PFSK-1 (cell line): ENCODE measurements at regions not wholly inside any gene's neighbourhood (a gene's known extent, or its start where the extent isn't known, plus 50 kb on each side); places are given as distances from the start of the nearest gene placed in this dataset.

Experiments used
- FOXP2 ChIP-seq: optimal IDR thresholded peaks from 2 replicates; pipeline ENCODE3; 2011; ENCODE audit warnings: borderline replicate concordance, control low read depth, inconsistent platforms; ENCODE audit not compliant: insufficient read depth; ENCODE audit errors: extremely low read length, extremely low read depth
- POLR2AphosphoS5 ChIP-seq: IDR thresholded peaks from 2 replicates; pipeline ENCODE4 v1.6.1; 2012; ENCODE audit warnings: low read depth, mild to moderate bottlenecking, control low read depth, low read length, moderate library complexity
- SIN3A ChIP-seq: IDR thresholded peaks from 2 replicates; pipeline ENCODE4 v1.6.1; 2012; ENCODE audit warnings: mild to moderate bottlenecking, low read length, moderate library complexity, borderline replicate concordance; ENCODE audit not compliant: insufficient read depth
- TAF1 ChIP-seq: IDR thresholded peaks from 2 replicates; pipeline ENCODE4 v1.6.1; 2012; ENCODE audit warnings: low read length, control low read depth, borderline replicate concordance; ENCODE audit not compliant: insufficient read depth
- TF ChIP-seq, protein P1 (sequence below), 2 experiments: IDR thresholded peaks; 2 replicates each; pipeline versions ENCODE4 v1.6.1 to v1.8.0; 2011 to 2012; ENCODE audit warnings: low read depth in 2 of 2, low read length in 2 of 2, control low read depth in 1 of 2, inconsistent platforms in 1 of 2, mild to moderate bottlenecking in 1 of 2, moderate library complexity in 1 of 2; ENCODE audit not compliant: insufficient read depth in 1 of 2

DNA sequence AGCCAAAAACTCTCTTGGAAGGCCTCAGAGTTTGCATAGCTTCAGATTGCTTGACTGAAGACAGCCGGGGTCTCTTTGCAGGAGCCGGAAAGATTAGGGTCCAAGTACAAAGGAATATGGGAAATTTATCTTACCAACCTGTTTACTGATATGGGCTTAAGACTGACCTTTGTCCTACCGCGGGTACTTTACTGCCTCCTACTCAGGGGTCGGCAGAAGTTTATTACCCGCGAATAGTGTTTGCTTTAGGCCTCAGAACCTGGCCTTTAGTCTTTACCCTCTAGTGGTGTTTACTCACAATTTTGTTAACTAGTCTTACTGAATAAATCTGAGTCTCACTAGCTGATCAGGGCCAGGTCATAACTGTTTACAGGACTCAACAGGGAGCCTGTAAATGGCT, 765.4 kb upstream of the SPRY2 start:
- TF ChIP-seq, protein P1, sequence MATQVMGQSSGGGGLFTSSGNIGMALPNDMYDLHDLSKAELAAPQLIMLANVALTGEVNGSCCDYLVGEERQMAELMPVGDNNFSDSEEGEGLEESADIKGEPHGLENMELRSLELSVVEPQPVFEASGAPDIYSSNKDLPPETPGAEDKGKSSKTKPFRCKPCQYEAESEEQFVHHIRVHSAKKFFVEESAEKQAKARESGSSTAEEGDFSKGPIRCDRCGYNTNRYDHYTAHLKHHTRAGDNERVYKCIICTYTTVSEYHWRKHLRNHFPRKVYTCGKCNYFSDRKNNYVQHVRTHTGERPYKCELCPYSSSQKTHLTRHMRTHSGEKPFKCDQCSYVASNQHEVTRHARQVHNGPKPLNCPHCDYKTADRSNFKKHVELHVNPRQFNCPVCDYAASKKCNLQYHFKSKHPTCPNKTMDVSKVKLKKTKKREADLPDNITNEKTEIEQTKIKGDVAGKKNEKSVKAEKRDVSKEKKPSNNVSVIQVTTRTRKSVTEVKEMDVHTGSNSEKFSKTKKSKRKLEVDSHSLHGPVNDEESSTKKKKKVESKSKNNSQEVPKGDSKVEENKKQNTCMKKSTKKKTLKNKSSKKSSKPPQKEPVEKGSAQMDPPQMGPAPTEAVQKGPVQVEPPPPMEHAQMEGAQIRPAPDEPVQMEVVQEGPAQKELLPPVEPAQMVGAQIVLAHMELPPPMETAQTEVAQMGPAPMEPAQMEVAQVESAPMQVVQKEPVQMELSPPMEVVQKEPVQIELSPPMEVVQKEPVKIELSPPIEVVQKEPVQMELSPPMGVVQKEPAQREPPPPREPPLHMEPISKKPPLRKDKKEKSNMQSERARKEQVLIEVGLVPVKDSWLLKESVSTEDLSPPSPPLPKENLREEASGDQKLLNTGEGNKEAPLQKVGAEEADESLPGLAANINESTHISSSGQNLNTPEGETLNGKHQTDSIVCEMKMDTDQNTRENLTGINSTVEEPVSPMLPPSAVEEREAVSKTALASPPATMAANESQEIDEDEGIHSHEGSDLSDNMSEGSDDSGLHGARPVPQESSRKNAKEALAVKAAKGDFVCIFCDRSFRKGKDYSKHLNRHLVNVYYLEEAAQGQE (IDR thresholded peaks at IDR 0.05; ENCODE audit: insufficient read depth in 1 of 2, low read depth in 2 of 2, low read length in 2 of 2), result no peak
- TF ChIP-seq FOXP2, result no peak
- no peak for TF ChIP-seq SIN3A

GRCh38 chr13:81104035-81104715, 763.2 kb upstream of the SPRY2 start:
- TF ChIP-seq FOXP2 (no peak), POLR2AphosphoS5 (no peak), SIN3A (no peak), TAF1 (no peak)
- TF ChIP-seq, protein P1 (IDR thresholded peaks at IDR 0.05; ENCODE audit: insufficient read depth in 1 of 2, low read depth in 2 of 2, low read length in 2 of 2), result no peak

GRCh38 chr13:81089371-81090157, 748.6 kb upstream of the SPRY2 start:
- TF ChIP-seq SIN3A (no peak), FOXP2 (no peak), POLR2AphosphoS5 (no peak), TAF1 (no peak)
- TF ChIP-seq, protein P1 (IDR thresholded peaks at IDR 0.05; ENCODE audit: insufficient read depth in 1 of 2, low read depth in 2 of 2, low read length in 2 of 2), result no peak

GRCh38 chr13:81080911-81081454, 740.1 kb upstream of the SPRY2 start:
- TF ChIP-seq FOXP2 (no peak), SIN3A (no peak)

- TF ChIP-seq, protein P1 (IDR thresholded peaks at IDR 0.05; ENCODE audit: insufficient read depth in 1 of 2, low read depth in 2 of 2, low read length in 2 of 2), result no peak
- no peak for TF ChIP-seq SIN3A
- no peak for TF ChIP-seq POLR2AphosphoS5
- no peak for TF ChIP-seq FOXP2
- no peak for TF ChIP-seq TAF1
Measured at GRCh38 chr13:81078048-81078447, 737.1 kb upstream of the SPRY2 start.
